GM19468 (cell line): ENCODE measurements at regions not wholly inside any gene's neighbourhood (a gene's known extent, or its start where the extent isn't known, plus 50 kb on each side); places are given as distances from the start of the nearest gene placed in this dataset.

Experiments used
- ATAC-seq: cut with Tn5 transposase; IDR thresholded peaks from one replicate; pipeline ENCODE4 v1.9.1; 2021; ENCODE audit warnings: mild to moderate bottlenecking, moderate library complexity, moderate number of reproducible peaks; ENCODE audit not compliant: unreplicated experiment; ENCODE audit errors: extremely low read depth

DNA sequence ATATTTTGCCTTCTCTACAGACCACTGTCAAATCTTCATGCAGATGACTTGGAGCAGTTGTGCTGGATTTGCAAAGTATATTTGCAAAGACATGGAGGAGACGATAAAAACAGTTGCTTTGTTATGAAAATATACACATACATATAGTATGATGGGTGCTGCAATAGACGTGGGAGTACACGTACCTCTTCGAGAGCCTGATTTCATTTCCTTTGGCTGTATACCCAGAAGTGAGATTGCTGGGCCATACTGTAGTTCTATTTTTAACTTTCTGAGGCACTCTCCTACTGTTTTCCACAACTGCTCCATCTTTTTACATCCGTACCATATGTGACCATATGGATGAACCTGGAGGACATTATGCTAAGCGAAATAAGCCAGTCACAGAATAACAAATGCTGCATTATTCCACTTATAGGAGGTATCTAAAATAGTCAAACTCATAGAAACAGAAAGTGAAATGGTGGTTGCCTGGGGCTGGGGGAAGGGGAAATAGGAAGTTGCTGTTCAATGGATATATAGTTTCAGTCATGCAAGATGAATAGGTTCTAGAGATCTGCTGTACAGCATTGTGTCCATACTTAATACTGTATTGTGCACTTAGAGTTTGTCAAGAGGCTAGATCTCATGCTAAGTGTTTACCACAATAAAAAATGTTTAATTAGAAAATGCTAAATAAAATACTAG lies 223.8 kb downstream of the HAO1 start:
- ATAC-seq: peak; percentile 35

DNA sequence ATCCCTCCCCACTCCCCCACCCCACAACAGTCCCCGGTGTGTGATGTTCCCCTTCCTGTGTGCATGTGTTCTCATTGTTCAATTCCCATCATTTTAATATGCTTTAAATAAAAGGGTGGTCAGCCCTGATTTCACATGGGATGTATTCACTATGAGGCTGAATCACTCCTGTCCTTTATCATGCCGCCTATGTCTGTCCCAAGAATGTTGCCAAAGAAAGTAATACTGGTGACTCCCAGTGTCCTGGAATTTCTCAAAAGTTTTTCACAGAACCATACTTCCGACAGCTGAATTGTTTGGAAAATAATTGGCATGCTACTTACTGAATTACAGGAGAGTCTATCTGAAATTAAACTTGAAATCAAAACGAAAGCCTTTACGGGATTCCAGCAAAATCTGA lies 217.7 kb downstream of the HAO1 start:
- ATAC-seq: no peak

DNA sequence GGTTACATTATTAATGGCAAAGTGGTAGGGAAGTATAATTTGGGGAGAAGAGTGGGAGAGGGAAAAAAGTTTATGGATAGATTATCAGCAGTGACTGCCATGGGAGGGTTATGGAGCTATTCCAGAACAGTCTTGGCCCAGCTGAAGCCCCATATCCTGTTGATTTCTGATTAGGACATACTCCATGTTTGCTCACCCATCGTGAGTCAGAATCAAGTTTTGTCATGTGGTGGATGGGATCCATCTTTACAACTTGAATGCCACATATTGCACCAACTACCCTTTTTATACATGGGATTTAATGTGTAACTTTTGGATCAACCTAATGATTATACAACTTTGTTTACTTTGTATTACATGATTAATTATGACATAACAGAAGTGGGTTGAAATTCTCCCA lies 217.0 kb downstream of the HAO1 start:
- no peak for ATAC-seq

DNA sequence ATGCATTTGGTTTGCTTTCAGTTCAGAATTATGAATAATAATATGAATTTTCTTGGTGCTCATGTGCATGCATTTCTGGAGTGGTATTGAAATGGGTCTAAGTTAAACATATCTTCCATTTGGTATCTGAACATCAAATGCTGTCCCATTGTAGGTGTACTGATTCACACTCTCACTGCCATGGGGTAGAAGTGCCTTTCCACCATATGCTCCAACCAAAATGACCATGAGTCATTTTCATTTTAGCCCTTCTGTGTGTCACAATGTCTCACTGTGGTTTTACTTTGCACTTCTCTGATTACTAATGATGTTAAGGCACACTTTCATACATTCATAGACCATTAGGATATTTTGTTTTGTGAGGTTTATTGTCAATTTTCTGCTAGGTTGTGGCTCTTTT lies 211.9 kb downstream of the HAO1 start:
- no peak for ATAC-seq

DNA sequence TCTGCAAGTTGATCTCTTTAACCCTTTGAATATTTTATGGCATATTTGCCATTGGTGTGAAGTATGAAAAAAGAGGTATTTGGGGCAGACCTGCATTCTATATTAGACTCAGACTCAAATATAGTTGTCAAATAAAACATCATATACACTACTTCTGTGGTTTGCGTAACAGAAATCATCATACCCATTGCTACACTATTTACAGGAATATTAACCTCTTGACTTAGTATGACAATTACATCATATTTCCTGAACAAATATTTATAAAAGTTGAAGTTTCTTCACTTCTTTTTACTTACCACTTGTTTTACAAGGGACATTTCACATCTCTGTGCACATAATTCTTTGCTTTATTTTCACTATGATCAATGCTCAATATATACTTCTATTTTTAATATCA lies 206.0 kb downstream of the HAO1 start:
- ATAC-seq: no peak

DNA sequence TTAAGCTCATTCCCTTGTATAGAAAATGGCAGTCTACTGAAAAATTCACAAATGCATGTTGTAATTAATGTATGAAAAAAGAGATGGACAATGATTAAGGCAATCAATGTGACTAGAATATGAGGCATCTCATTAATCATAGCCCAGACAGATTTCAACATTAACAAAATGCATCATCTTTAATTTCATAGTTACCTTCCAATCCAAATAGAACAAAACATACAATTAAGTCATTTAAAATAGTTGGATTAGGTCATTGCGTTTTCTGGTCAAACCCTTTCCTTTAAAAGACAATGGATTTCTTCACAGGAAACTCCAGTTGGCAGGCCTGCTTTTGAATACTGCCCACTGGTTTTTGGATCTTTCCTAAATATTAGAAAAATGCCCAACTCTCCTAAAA lies 203.9 kb downstream of the HAO1 start:
- no peak for ATAC-seq

DNA sequence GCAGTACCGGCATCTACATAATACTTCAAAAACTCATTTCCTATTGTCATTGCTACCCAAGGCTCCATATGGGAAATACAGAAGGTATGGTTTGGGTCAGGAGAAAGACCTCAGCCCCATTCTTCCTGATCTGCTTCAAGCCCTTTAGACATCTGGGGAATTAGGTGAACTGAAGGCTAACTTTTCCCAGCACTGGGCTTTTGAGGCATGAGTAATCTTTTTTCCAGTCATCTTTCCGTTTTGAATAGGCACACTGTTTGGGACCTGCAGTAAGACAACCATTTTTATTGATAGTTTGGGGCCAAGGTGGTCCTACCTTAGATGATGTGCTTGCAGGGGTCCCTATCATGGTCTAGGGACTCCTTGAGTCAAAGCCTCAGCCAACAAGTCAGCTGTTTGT lies 198.4 kb downstream of the HAO1 start:
- no peak for ATAC-seq

DNA sequence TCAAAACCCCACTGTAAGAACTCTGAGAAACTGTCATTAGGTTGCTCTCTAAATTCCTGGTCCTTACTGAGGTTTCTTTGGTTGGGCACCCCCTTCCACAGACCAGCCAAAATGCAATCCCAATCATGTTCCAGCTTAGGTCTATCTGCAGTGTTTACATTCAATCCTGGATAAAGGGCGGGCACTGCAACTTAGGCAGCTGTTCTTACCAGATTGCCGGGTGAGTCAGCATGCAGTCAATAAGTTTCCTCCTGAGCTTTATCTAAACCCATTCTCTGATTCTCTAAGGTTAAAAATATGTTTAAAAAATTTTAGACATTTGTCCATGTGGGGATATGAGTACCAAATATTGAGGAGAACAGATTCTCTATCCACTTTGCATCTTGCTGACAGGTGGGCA lies 197.8 kb downstream of the HAO1 start:
- ATAC-seq: no peak

DNA sequence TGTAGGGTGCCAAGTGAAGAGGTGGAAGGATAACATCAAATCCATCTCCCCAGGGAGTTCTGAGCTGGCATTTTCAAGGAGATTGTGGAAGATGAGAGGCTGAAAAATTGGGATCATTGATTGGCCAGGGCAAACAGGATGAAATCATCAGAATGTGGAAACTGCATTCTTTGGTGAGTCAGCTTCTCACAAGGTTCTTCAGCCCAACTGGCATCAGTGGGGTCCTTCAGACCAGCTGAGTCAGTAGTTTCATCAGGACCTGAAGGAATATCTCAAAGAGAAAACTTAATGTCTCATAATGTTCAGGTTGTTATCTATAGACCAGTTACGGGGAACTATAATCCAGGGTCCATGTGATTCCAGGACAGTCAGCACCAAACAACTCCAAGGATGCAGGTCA lies 195.8 kb downstream of the HAO1 start:
- ATAC-seq: no peak

DNA sequence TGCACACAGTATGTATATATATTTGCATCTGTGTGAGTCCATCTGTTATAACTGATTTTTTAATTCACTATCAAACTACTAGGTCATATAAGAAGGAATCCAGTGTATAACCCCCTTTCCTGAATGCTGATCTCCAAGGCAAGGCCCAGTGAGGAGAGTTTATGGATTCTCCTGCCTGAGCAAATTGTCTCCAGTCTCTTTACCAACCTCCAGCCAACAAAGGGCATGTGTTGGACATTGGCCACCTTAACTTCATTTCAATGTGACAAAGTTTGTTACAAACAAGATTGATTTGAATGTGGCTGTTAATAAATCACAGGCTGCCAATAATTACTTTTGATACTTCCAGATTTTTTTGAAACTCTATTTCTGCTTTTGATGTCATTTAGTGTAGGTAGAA lies 191.6 kb downstream of the HAO1 start:
- ATAC-seq: no peak

DNA sequence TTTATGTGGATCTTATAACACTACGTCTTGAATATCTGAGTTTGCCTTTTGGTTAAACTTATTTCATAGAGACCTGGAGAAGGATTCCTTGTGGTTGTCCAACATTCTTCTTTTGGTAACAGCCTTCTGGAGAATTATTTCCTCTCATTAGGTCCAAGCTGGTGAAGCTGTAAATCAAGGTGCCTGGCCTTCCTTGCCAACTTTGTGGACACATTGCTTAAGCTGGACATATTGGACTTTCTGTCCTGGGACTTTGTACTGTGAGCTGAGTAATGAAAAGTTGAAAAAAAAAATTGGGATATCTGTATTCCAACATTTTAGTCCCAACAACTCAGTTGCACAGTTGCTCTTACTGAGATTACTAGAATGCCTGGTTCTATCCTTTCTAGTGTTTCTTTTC lies 186.2 kb downstream of the HAO1 start:
- ATAC-seq: no peak

DNA sequence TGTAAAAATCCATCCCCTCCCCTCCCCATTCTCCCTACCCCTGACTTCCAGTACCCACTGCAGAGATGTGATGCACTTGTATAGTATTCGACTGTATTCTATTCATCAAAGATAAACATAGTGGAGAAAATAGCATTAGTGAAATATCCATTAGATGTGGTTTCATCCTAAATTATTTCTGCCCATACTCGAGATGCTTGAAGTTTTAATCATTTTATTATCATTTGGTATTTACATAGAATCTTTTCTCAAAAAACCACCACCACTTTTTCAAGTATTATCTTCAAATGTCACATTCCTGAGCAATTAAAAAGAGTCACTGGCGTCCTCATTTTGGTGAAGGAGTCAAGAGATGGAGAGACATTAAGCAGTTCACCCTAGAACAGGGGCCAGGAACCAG lies 181.9 kb downstream of the HAO1 start:
- no peak for ATAC-seq

DNA sequence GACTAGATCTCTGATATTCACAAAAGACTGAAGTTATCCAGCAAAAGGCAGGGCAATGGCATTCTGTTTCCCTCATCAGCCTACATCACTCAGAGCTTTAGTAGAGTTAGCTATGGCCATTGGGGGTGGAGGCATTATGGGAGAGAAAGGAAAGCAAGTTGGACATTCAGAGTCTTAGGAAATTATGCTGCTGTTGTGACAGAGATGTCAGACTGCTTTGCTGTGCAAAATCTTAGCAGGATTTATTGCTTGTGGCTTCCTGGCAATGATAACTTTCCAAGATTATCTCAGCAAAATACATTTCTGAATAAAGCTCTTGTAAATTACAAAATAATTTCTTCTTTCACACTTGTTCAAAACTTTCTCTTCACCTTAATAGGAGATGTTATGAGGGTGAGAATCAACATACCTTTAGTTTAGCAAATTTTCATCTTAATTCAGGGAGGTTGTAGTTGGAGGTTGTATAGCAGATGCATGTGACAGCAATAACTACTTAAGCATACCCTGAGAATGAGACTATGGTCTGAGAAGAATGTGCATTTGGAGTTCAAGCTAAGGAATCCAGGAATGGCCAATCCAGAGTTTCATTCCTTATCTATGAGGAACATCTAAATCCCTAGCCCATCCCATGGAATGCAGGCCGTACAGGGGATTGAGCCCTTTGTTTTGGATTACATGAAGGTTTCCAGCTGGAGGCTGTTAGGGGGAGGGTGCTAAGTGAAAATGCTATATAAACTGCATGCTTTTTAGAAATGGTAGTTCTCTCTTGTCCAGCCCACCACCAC lies 179.8 kb downstream of the HAO1 start:
- ATAC-seq: no peak

DNA sequence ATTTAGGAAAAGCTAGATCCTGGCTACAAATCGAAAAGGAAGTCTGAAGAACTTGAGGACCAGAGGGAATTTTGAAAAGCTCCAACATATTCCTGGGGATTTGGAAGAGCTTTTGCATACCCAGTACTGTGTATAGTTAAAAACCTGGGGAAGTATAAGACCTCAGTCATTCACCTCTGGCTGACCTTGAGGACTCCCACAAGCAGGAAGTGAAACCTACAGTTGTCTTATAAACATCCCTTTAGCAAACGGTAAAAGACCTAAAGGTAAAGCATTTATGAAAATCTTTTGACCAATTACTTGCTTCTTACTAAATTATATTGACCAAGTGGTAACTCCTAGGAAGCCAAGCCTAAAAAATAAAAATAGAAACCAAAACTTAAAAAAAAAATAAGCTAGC lies 175.0 kb downstream of the HAO1 start:
- ATAC-seq: peak; percentile 58

DNA sequence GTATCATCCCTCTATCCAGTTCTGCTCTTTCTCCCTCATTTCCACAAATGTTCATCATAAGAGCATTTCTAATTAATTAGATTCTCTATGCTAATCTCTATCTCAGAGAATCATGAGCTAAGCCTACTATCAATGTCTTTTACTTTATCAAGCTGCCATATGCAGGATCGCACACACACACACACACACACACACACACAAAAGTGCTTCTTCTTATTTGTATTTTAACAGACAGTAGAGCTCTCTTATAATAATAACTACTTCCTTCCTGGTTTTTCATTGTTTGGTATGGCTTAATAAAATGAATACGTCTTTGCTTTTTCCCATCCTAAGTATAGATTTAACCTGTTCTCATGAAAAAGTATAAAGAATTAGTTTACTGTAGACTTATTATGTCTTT lies 170.2 kb downstream of the HAO1 start:
- ATAC-seq: no peak

DNA sequence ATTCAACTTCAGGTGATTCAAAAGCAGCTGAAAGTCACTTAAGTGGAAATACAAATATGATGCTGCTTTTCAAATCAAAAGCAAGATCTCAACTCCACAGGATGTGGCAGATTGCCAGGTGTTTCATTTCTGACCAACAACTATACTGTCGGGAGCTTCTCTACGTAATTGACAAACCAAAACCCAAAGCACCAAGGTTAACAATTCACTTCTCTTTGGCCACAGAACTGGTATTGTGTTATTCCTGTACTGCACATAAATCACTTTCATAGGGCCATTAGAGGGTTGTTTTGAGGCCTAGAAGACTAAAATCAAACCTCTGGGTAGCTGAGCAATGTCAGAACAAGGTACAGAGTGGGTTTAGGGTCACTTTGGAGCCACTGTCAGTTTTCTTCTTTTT lies 169.7 kb downstream of the HAO1 start:
- ATAC-seq: peak; percentile 99

DNA sequence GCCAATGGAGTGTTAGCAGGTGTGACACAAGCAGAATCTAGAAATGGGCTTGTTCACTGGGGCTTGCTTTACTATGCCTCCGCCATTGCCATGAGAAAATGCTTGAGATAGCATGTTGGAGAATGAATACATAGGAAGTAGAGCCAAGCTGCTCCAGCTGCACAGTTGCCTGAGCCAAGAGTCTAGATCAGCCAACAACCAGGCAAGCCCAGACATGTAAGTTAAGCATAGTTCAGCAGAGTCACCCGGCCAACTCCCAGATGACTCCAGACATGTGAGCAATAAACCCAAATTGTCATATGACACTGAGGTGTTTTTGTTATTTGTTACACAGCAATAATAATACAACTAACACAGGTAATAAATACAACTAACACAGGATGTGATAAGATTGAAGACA lies 167.9 kb downstream of the HAO1 start:
- no peak for ATAC-seq

DNA sequence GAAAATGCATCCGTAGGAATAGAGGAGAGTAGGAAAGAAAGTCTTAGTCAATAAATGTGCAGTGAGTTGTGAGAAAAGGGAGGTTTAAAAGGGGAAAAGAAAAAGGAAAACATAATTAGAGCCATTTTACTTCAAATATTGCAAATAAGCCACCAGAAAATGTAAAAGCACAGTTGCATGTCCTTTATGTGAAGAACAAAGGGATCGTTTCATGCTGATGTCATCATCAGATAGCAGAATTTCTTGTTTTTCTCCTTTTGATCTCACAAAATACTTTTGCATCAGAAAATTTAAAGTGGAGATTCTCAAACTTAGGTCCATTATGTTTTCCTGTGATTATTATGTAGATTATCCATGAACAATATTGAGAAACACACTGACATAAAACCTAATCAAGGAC lies 166.7 kb downstream of the HAO1 start:
- ATAC-seq: no peak

DNA sequence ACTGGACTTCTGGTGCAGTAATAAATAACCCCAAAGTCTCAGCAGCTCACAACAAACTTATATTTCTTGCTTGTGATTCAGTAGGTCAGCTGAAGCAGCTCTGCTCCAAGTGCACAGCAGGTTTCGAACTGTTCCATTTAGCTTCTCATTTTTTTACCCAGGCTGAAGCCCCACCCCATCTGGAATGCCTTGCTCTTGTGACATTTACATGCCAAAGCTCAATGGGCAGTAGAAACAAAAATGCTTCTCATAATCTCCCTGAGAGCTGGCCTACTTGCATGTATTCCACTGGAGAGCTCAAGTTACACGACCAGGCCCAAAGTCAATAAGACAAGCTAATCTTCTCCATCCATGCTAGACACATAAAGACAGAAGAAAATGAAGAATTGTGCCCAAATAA lies 165.2 kb downstream of the HAO1 start:
- ATAC-seq: no peak

DNA sequence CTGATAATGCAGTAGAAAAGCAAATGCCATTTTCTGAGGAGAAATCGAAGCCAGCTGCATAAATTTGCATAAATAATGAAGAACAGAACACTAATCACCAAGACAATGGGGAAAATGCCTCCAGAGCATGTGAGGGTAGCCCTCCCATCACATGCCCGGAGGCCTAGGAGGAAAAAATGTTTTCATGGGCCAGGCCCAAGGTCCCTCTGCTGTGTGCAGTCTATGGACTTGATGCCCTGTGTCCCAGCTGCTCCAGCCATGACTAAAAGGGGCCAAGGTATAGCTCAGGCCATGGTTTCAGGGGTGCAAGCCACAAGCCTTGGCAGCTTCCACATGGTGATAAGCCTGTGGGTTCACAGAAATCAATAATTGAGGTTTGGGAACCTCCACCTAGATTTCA lies 164.1 kb downstream of the HAO1 start:
- ATAC-seq: no peak

DNA sequence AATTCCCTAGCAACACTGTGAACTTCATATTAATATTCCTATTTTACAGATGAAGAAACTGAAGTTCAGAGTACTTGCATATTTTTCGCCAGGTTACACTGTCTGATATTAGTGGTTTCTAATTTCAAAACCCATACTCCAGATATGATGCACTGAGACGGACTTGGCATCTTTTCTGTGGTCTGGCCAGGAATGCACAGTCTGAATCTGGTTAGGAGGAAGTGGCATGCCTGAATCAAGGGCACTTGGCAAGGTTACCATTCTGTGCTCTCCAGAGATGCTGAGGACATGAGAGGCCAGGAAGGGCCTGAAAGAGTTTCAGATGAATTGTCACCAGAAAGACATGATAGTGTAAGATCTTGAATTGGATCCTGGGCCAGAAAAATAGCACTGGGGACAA lies 150.1 kb downstream of the HAO1 start:
- ATAC-seq: no peak
